ENCODE measurements at regions not wholly inside any gene's neighbourhood (a gene's known extent, or its start where the extent isn't known, plus 50 kb on each side); places are given as distances from the start of the nearest gene placed in this dataset.

DNA sequence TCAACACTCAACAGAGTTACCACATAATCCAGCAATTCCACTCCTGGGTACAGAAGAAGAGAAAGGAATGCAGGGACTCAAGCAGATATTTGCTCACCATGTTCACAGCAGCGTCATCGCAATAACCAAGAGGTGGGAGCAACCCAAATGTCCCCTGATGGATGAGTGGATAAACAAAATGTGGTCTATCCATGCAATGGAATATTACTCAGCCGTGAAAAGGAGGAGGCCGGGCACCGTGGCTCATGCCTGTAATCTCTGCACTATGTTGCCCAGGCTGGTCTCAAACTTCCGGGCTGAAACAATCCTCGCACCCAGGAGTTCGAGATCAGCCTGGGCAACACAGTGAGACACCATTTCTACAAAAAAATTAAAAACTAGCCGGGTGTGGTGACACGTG, 131.7 kb downstream of the CTTN start:
- no peak for DNase-seq

DNA sequence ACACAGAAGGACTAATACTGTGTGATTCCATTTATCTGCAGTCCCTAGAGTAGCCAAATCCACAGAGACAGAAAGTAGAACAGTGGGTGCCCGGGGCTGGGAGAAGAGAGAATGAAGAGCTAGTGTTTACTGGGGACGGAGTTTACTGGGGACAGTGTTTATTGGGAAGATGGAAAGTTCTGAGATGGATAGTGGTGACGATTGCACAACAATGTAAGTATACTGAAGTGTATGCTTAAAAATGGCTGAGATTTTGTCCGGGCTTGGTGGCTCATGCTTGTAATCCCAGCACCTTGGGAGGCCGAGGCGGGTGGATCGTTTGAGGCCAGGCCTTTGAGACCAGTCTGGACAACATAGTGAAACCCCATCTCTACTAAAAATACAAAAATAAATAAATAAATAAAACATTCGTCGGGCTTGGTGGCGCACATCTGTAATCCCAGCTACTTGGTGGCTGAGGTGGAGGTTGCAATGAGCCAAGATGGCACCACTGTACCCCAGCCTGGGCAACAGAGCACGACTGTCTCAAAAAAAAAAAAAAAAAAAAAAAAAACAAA, 132.4 kb downstream of the CTTN start:
- H3K9ac ChIP-seq (ENCODE audit: insufficient read depth in 1 of 2, low read length in 2 of 2), result no peak overlapping the region
- no peak for ATAC-seq (ENCODE audit: insufficient read depth, low FRiP score)
- DNase-seq, result no peak
- WGBS, 2 donors, result 92% methylated on average over 10 to 11 of the region's 11 CpGs
- no peaks in the 10 kb centered on the region for H3K36me3 ChIP-seq (ENCODE audit: control insufficient read depth in 4 of 4, insufficient read depth in 4 of 4, low read length in 4 of 4)
- TF ChIP-seq, protein P1, sequence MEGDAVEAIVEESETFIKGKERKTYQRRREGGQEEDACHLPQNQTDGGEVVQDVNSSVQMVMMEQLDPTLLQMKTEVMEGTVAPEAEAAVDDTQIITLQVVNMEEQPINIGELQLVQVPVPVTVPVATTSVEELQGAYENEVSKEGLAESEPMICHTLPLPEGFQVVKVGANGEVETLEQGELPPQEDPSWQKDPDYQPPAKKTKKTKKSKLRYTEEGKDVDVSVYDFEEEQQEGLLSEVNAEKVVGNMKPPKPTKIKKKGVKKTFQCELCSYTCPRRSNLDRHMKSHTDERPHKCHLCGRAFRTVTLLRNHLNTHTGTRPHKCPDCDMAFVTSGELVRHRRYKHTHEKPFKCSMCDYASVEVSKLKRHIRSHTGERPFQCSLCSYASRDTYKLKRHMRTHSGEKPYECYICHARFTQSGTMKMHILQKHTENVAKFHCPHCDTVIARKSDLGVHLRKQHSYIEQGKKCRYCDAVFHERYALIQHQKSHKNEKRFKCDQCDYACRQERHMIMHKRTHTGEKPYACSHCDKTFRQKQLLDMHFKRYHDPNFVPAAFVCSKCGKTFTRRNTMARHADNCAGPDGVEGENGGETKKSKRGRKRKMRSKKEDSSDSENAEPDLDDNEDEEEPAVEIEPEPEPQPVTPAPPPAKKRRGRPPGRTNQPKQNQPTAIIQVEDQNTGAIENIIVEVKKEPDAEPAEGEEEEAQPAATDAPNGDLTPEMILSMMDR (IDR thresholded peaks at IDR 0.05; ENCODE audit: control extremely low read depth, extremely low read depth), result no peak
- no peaks in the 10 kb centered on the region for H3K27me3 ChIP-seq (ENCODE audit: control insufficient read depth in 3 of 3, insufficient read depth in 3 of 3, low read length in 2 of 3)
- no peak overlapping the region for H3K4me3 ChIP-seq
- H3K4me1 ChIP-seq (ENCODE audit: control insufficient read depth in 5 of 5, insufficient read depth in 5 of 5, low read length in 5 of 5), result peaks cover 0 to 14% (median 0%) of the 10 kb centered on the region in 5 donors
- H3K27ac ChIP-seq (ENCODE audit: low read depth in 1 of 2, low read length in 1 of 2), result no peak overlapping the region
- H3K9me3 ChIP-seq (ENCODE audit: control insufficient read depth in 4 of 4, insufficient read depth in 3 of 4, low read length in 3 of 4), result peaks cover 0 to 3% (median 0%) of the 10 kb centered on the region in 4 donors

More for the DNA sequence above, 131.7 kb downstream of the CTTN start:
- Histone ChIP-seq H3K4me1 (ENCODE audit: control insufficient read depth in 5 of 5, insufficient read depth in 5 of 5, low read length in 5 of 5) (peaks cover 0 to 14% (median 0%) of the 10 kb centered on the region in 5 donors), H3K27ac (ENCODE audit: low read depth in 1 of 2, low read length in 1 of 2) (no peak overlapping the region), H3K27me3 (ENCODE audit: control insufficient read depth in 3 of 3, insufficient read depth in 3 of 3, low read length in 2 of 3) (no peaks in the 10 kb centered on the region), H3K4me3 (no peak overlapping the region), H3K36me3 (ENCODE audit: control insufficient read depth in 4 of 4, insufficient read depth in 4 of 4, low read length in 4 of 4) (no peaks in the 10 kb centered on the region), H3K9ac (ENCODE audit: insufficient read depth in 1 of 2, low read length in 2 of 2) (no peak overlapping the region), H3K9me3 (ENCODE audit: control insufficient read depth in 4 of 4, insufficient read depth in 3 of 4, low read length in 3 of 4) (peaks cover 0 to 3% (median 0%) of the 10 kb centered on the region in 4 donors)
- TF ChIP-seq, protein P1 (IDR thresholded peaks at IDR 0.05; ENCODE audit: control extremely low read depth, extremely low read depth), result no peak
- 90 to 97% methylated on average over 10 of the region's 10 CpGs for WGBS, 2 donors
- ATAC-seq (ENCODE audit: insufficient read depth, low FRiP score), result no peak

DNA sequence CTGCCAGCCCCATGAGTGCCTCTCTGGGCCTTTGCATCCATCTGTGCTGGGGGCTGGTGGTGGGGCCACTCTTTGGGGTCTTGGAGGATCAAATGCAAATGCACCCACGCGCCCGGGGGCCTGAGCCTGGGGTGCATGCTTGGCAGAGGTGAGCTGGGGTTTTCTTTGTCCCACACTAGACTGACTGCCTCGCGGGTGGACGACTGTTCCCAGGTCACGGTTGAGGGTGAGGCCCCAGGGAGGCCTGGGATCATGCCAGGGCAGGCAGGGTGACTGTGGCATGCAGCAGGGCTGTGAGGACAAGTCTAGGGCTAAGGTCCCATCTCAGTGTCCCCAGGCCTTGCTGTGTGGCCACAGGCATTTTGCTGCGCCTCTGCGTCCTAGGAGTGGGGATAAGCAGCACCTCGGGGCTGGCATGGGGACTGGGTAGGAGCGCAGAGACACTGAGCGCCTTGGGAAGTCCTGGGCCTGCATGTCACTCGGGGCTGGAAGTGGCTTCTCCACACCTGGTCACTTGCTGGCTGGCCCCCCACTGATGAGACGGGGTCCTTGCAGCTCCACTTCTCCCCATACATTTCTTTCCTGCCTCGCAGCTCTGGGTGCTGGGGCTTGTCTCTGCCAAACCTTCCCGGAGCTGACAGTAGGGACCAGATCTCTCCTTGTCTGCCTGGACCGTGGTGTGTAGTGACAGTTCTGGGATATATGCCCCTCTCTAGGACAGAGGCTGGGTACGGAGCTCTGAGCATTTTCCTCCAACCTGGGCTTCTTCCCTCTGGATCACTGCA, 133.1 kb downstream of the CTTN start:
- no peak for ATAC-seq (ENCODE audit: insufficient read depth, low FRiP score)
- H3K4me1 ChIP-seq (ENCODE audit: control insufficient read depth in 5 of 5, insufficient read depth in 5 of 5, low read length in 5 of 5), result peaks cover 0 to 9% (median 0%) of the 10 kb centered on the region in 5 donors
- H3K9ac ChIP-seq (ENCODE audit: insufficient read depth in 1 of 2, low read length in 2 of 2), result no peak overlapping the region
- DNase-seq, result no peak
- H3K27ac ChIP-seq (ENCODE audit: low read depth in 1 of 2, low read length in 1 of 2), result no peak overlapping the region
- 84 to 90% methylated on average over 18 of the region's 18 CpGs for WGBS, 2 donors
- no peaks in the 10 kb centered on the region for H3K36me3 ChIP-seq (ENCODE audit: control insufficient read depth in 4 of 4, insufficient read depth in 4 of 4, low read length in 4 of 4)
- no peak overlapping the region for H3K4me3 ChIP-seq
- no peaks in the 10 kb centered on the region for H3K27me3 ChIP-seq (ENCODE audit: control insufficient read depth in 3 of 3, insufficient read depth in 3 of 3, low read length in 2 of 3)
- TF ChIP-seq, protein P1 (IDR thresholded peaks at IDR 0.05; ENCODE audit: control extremely low read depth, extremely low read depth), result no peak
- peaks cover 0 to 3% (median 0%) of the 10 kb centered on the region in 4 donors for H3K9me3 ChIP-seq (ENCODE audit: control insufficient read depth in 4 of 4, insufficient read depth in 3 of 4, low read length in 3 of 4)

Data from lung (tissue), 11 donors.